Stimulated activated naive B cell treated with anti-CD40 and anti-IgM and Interleukin-4, amounts not matched to agents 10 μg/mL and 1 μg/mL and 100 μg/mL, for 72 hours (primary cell): ENCODE measurements at regions not wholly inside any gene's neighbourhood (a gene's known extent, or its start where the extent isn't known, plus 50 kb on each side); places are given as distances from the start of the nearest gene placed in this dataset.
"Not testable (repeated sequence)": the region's sequence is repeated elsewhere in the genome, so short reads cannot be mapped to it uniquely, and the experiment has no call there.

Experiments used
- ATAC-seq, 2 donors: fragments of 150-1000 bp; cut with Tn5 transposase; replicated peaks; 2 replicates each; pipeline ENCODE4 v1.10.0; 2021; ENCODE audit warnings: moderate library complexity in 1 of 2
- DNase-seq: peaks from one replicate; pipeline ENCODE4 v3.0.0; 2021
- H3K27ac Mint-ChIP-seq: one replicate; pipeline ENCODE4 v1.8.0; 2022; ENCODE audit warnings: mild to moderate bottlenecking, mixed read lengths
- H3K27me3 Mint-ChIP-seq, 2 donors: one replicate each; pipeline ENCODE4 v1.8.0; 2022; ENCODE audit warnings: mixed read lengths in 2 of 2
- H3K36me3 Mint-ChIP-seq, 2 donors: one replicate each; pipeline ENCODE4 v1.8.0; 2022; ENCODE audit warnings: mixed read lengths in 2 of 2, mild to moderate bottlenecking in 1 of 2
- H3K4me1 Mint-ChIP-seq, 2 donors: one replicate each; pipeline ENCODE4 v1.8.0; 2022; ENCODE audit warnings: mixed read lengths in 2 of 2, mild to moderate bottlenecking in 1 of 2
- H3K4me3 Mint-ChIP-seq, 2 donors: one replicate each; pipeline ENCODE4 v1.8.0; 2022; ENCODE audit warnings: mild to moderate bottlenecking in 2 of 2, mixed read lengths in 2 of 2, moderate library complexity in 1 of 2
- H3K9me3 Mint-ChIP-seq, 2 donors: one replicate each; pipeline ENCODE4 v1.8.0; 2022; ENCODE audit warnings: mixed read lengths in 2 of 2, mild to moderate bottlenecking in 1 of 2

GRCh38 chr4:140227286-140227685 lies 73.3 kb upstream of the MAML3 start:
- Mint-ChIP-seq H3K36me3 (no peaks in the 10 kb centered on the region), H3K4me3 (no peak overlapping the region), H3K27ac (no peak overlapping the region), H3K9me3 (peaks cover 0 to 2% of the 10 kb centered on the region in 2 donors), H3K4me1 (no peaks in the 10 kb centered on the region), H3K27me3 (no peaks in the 10 kb centered on the region)
- DNase-seq: no peak
- ATAC-seq: no peak

GRCh38 chr4:140223056-140223810 lies 69.2 kb upstream of the MAML3 start:
- peaks cover 0 to 2% of the 10 kb centered on the region in 2 donors for H3K4me1 Mint-ChIP-seq
- H3K27ac Mint-ChIP-seq: no peak overlapping the region
- H3K36me3 Mint-ChIP-seq: no peaks in the 10 kb centered on the region
- no peaks in the 10 kb centered on the region for H3K27me3 Mint-ChIP-seq
- no peak for ATAC-seq
- H3K9me3 Mint-ChIP-seq: no peaks in the 10 kb centered on the region
- DNase-seq: no peak
- H3K4me3 Mint-ChIP-seq: no peak overlapping the region

GRCh38 chr4:140222171-140222570 lies 68.2 kb upstream of the MAML3 start:
- no peaks in the 10 kb centered on the region for H3K27me3 Mint-ChIP-seq
- DNase-seq: no peak
- no peaks in the 10 kb centered on the region for H3K36me3 Mint-ChIP-seq
- H3K4me3 Mint-ChIP-seq: no peak overlapping the region
- peaks cover 0 to 2% of the 10 kb centered on the region in 2 donors for H3K4me1 Mint-ChIP-seq
- no peaks in the 10 kb centered on the region for H3K9me3 Mint-ChIP-seq
- no peak overlapping the region for H3K27ac Mint-ChIP-seq
- no peak for ATAC-seq

- no peaks in the 10 kb centered on the region for H3K9me3 Mint-ChIP-seq
- H3K36me3 Mint-ChIP-seq: no peaks in the 10 kb centered on the region
- DNase-seq (no peak), ATAC-seq (no peak)
- no peak overlapping the region for H3K4me3 Mint-ChIP-seq
- peaks cover 2 to 3% of the 10 kb centered on the region in 2 donors for H3K27me3 Mint-ChIP-seq
- H3K4me1 Mint-ChIP-seq: peaks cover 0 to 2% of the 10 kb centered on the region in 2 donors
- no peak overlapping the region for H3K27ac Mint-ChIP-seq
Measured at GRCh38 chr4:140220058-140220457, 66.1 kb upstream of the MAML3 start.

GRCh38 chr4:140219567-140219966 lies 65.6 kb upstream of the MAML3 start:
- Mint-ChIP-seq H3K9me3 (no peaks in the 10 kb centered on the region), H3K4me1 (peaks cover 0 to 2% of the 10 kb centered on the region in 2 donors), H3K4me3 (no peak overlapping the region), H3K27me3 (peaks cover 7 to 8% of the 10 kb centered on the region in 2 donors), H3K27ac (no peak overlapping the region), H3K36me3 (no peaks in the 10 kb centered on the region)
- DNase-seq (no peak), ATAC-seq (no peak)

- not testable (repeated sequence) for ATAC-seq, H3K4me3 Mint-ChIP-seq, DNase-seq, H3K4me1 Mint-ChIP-seq, H3K27ac Mint-ChIP-seq, H3K9me3 Mint-ChIP-seq, H3K36me3 Mint-ChIP-seq
- H3K27me3 Mint-ChIP-seq: peaks cover 10 to 12% of the 10 kb centered on the region in 2 donors
Measured at GRCh38 chr4:140219070-140219469, 65.1 kb upstream of the MAML3 start.

GRCh38 chr4:140213749-140214148 lies 59.8 kb upstream of the MAML3 start:
- Mint-ChIP-seq H3K9me3 (peaks cover 0 to 3% of the 10 kb centered on the region in 2 donors), H3K4me1 (no peaks in the 10 kb centered on the region), H3K36me3 (no peaks in the 10 kb centered on the region), H3K27me3 (peaks cover 10 to 17% of the 10 kb centered on the region in 2 donors), H3K4me3 (no peak overlapping the region), H3K27ac (no peak overlapping the region)
- ATAC-seq: no peak
- DNase-seq: no peak

GRCh38 chr4:140213116-140213515 lies 59.1 kb upstream of the MAML3 start:
- H3K4me3 Mint-ChIP-seq: no peak overlapping the region
- H3K9me3 Mint-ChIP-seq: peaks cover 0 to 3% of the 10 kb centered on the region in 2 donors
- peaks cover 10 to 17% of the 10 kb centered on the region in 2 donors for H3K27me3 Mint-ChIP-seq
- no peak for ATAC-seq
- H3K4me1 Mint-ChIP-seq: no peaks in the 10 kb centered on the region
- H3K27ac Mint-ChIP-seq: no peak overlapping the region
- H3K36me3 Mint-ChIP-seq: no peaks in the 10 kb centered on the region
- no peak for DNase-seq

- no peak for DNase-seq
- Mint-ChIP-seq H3K9me3 (peaks cover 0 to 3% of the 10 kb centered on the region in 2 donors), H3K27me3 (peaks cover 10 to 17% of the 10 kb centered on the region in 2 donors), H3K4me1 (no peaks in the 10 kb centered on the region), H3K36me3 (no peaks in the 10 kb centered on the region), H3K4me3 (no peak overlapping the region), H3K27ac (no peak overlapping the region)
- no peak for ATAC-seq
Measured at GRCh38 chr4:140212646-140213045, 58.7 kb upstream of the MAML3 start.

- DNase-seq: no peak
- H3K27ac Mint-ChIP-seq: no peak overlapping the region
- H3K9me3 Mint-ChIP-seq: peaks cover 0 to 3% of the 10 kb centered on the region in 2 donors
- H3K4me3 Mint-ChIP-seq: no peak overlapping the region
- H3K4me1 Mint-ChIP-seq: no peaks in the 10 kb centered on the region
- no peak for ATAC-seq
- H3K36me3 Mint-ChIP-seq: no peaks in the 10 kb centered on the region
- peaks cover 10 to 17% of the 10 kb centered on the region in 2 donors for H3K27me3 Mint-ChIP-seq
Measured at GRCh38 chr4:140212194-140212593, 58.2 kb upstream of the MAML3 start.

GRCh38 chr4:140211693-140212092 lies 57.7 kb upstream of the MAML3 start:
- H3K36me3 Mint-ChIP-seq: no peaks in the 10 kb centered on the region
- ATAC-seq (no peak), DNase-seq (no peak)
- peaks cover 10 to 17% of the 10 kb centered on the region in 2 donors for H3K27me3 Mint-ChIP-seq
- no peak overlapping the region for H3K27ac Mint-ChIP-seq
- peaks cover 0 to 3% of the 10 kb centered on the region in 2 donors for H3K9me3 Mint-ChIP-seq
- no peaks in the 10 kb centered on the region for H3K4me1 Mint-ChIP-seq
- H3K4me3 Mint-ChIP-seq: no peak overlapping the region

GRCh38 chr4:140211161-140211560 lies 57.2 kb upstream of the MAML3 start:
- no peak overlapping the region for H3K27ac Mint-ChIP-seq
- H3K9me3 Mint-ChIP-seq: peaks cover 0 to 3% of the 10 kb centered on the region in 2 donors
- H3K4me3 Mint-ChIP-seq: no peak overlapping the region
- ATAC-seq (no peak), DNase-seq (no peak)
- peaks cover 10 to 17% of the 10 kb centered on the region in 2 donors for H3K27me3 Mint-ChIP-seq
- H3K36me3 Mint-ChIP-seq: no peaks in the 10 kb centered on the region
- H3K4me1 Mint-ChIP-seq: no peaks in the 10 kb centered on the region

GRCh38 chr4:140208921-140209320 lies 54.9 kb upstream of the MAML3 start:
- Mint-ChIP-seq H3K4me3 (no peak overlapping the region), H3K36me3 (no peaks in the 10 kb centered on the region), H3K4me1 (no peaks in the 10 kb centered on the region), H3K27ac (no peak overlapping the region), H3K9me3 (peaks cover 0 to 3% of the 10 kb centered on the region in 2 donors), H3K27me3 (peaks cover 0 to 4% of the 10 kb centered on the region in 2 donors)
- DNase-seq (no peak), ATAC-seq (no peak)
